ENCODE measurements at regions not wholly inside any gene's neighbourhood (a gene's known extent, or its start where the extent isn't known, plus 50 kb on each side); places are given as distances from the start of the nearest gene placed in this dataset.
"Not testable (repeated sequence)": the region's sequence is repeated elsewhere in the genome, so short reads cannot be mapped to it uniquely, and the experiment has no call there.

- DNase-seq = no peak
Measured at GRCh38 chr9:89949111-89949510, 344.3 kb downstream of the GADD45G start.

GRCh38 chr9:89951675-89952074 lies 346.9 kb downstream of the GADD45G start:
- no peak for DNase-seq

GRCh38 chr9:89952401-89952800 lies 347.6 kb downstream of the GADD45G start:
- DNase-seq = no peak

- DNase-seq = not testable (repeated sequence)
Measured at GRCh38 chr9:89953263-89953662, 348.5 kb downstream of the GADD45G start.

- DNase-seq = no peak
Measured at GRCh38 chr9:89953824-89954615, 349.2 kb downstream of the GADD45G start.

- no peak for DNase-seq
Measured at GRCh38 chr9:89955144-89955543, 350.3 kb downstream of the GADD45G start.

GRCh38 chr9:89955626-89956025 lies 350.8 kb downstream of the GADD45G start:
- no peak for DNase-seq

- no peak for DNase-seq
Measured at GRCh38 chr9:89956331-89956730, 351.5 kb downstream of the GADD45G start.

GRCh38 chr9:89956907-89957306 lies 352.1 kb downstream of the GADD45G start:
- no peak for DNase-seq

GRCh38 chr9:89958086-89958485 lies 353.3 kb downstream of the GADD45G start:
- DNase-seq = no peak

GRCh38 chr9:89961616-89962341 lies 357.0 kb downstream of the GADD45G start:
- DNase-seq = no peak

GRCh38 chr9:89963280-89963679 lies 358.5 kb downstream of the GADD45G start:
- DNase-seq = no peak

- no peak for DNase-seq
Measured at GRCh38 chr9:89967527-89967926, 362.7 kb downstream of the GADD45G start.

GRCh38 chr9:89969156-89969675 lies 364.4 kb downstream of the GADD45G start:
- DNase-seq = no peak

GRCh38 chr9:89969881-89970639 lies 365.2 kb downstream of the GADD45G start:
- DNase-seq = no peak

GRCh38 chr9:89970701-89971100 lies 365.9 kb downstream of the GADD45G start:
- DNase-seq = no peak

GRCh38 chr9:89972535-89972934 lies 367.7 kb downstream of the GADD45G start:
- no peak for DNase-seq

GRCh38 chr9:89974582-89974981 lies 369.8 kb downstream of the GADD45G start:
- DNase-seq = no peak

GRCh38 chr9:89975024-89975423 lies 370.2 kb downstream of the GADD45G start:
- no peak for DNase-seq

- no peak for DNase-seq
Measured at GRCh38 chr9:89975630-89976029, 370.8 kb downstream of the GADD45G start.

GRCh38 chr9:89978185-89978584 lies 373.4 kb downstream of the GADD45G start:
- DNase-seq = no peak

- no peak for DNase-seq
Measured at GRCh38 chr9:89980600-89980999, 375.8 kb downstream of the GADD45G start.

- no peak for DNase-seq
Measured at GRCh38 chr9:89982016-89982415, 377.2 kb downstream of the GADD45G start.
